ENCODE measurements at regions not wholly inside any gene's neighbourhood (a gene's known extent, or its start where the extent isn't known, plus 50 kb on each side); places are given as distances from the start of the nearest gene placed in this dataset.
"Not testable (repeated sequence)": the region's sequence is repeated elsewhere in the genome, so short reads cannot be mapped to it uniquely, and the experiment has no call there.

- no peak for DNase-seq (ENCODE audit: low read depth in 4 of 4, low spot score in 3 of 4)
Measured at GRCh38 chr7:148472406-148472805, 118.2 kb upstream of the C7orf33 start.

- no peak for DNase-seq (ENCODE audit: low read depth in 4 of 4, low spot score in 3 of 4)
Measured at GRCh38 chr7:148473703-148474480, 116.7 kb upstream of the C7orf33 start.

- DNase-seq (ENCODE audit: low read depth in 4 of 4, low spot score in 3 of 4), result no peak
Measured at GRCh38 chr7:148474481-148475025, 116.0 kb upstream of the C7orf33 start.

DNA sequence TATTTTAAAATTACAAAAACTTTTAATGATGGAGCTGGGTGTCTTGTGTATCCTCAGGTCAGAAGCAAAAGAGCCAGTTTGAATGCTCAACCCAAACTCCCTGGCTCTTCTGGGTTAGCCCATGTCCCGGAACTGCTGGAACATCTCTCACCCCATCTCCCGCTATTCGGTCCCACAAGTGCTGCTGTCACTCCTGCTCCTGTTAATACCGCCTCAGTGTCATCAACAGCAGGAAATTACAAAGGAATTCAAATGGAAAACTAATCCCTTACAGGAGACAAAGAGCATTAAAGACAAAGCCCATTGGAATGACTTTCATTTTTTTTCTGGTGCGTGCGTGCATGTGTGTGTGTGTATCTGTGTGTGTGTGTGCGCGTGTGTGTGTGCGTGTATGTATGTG, 112.0 kb upstream of the C7orf33 start:
- no peak for DNase-seq (ENCODE audit: low read depth in 4 of 4, low spot score in 3 of 4)

GRCh38 chr7:148480479-148481146, 110.0 kb upstream of the C7orf33 start:
- DNase-seq (ENCODE audit: low read depth in 4 of 4, low spot score in 3 of 4), result no peak

- no peak for DNase-seq (ENCODE audit: low read depth in 4 of 4, low spot score in 3 of 4)
Measured at GRCh38 chr7:148481147-148481526, 109.4 kb upstream of the C7orf33 start.

GRCh38 chr7:148481971-148482626, 108.5 kb upstream of the C7orf33 start:
- DNase-seq (ENCODE audit: low read depth in 4 of 4, low spot score in 3 of 4), result no peak

DNA sequence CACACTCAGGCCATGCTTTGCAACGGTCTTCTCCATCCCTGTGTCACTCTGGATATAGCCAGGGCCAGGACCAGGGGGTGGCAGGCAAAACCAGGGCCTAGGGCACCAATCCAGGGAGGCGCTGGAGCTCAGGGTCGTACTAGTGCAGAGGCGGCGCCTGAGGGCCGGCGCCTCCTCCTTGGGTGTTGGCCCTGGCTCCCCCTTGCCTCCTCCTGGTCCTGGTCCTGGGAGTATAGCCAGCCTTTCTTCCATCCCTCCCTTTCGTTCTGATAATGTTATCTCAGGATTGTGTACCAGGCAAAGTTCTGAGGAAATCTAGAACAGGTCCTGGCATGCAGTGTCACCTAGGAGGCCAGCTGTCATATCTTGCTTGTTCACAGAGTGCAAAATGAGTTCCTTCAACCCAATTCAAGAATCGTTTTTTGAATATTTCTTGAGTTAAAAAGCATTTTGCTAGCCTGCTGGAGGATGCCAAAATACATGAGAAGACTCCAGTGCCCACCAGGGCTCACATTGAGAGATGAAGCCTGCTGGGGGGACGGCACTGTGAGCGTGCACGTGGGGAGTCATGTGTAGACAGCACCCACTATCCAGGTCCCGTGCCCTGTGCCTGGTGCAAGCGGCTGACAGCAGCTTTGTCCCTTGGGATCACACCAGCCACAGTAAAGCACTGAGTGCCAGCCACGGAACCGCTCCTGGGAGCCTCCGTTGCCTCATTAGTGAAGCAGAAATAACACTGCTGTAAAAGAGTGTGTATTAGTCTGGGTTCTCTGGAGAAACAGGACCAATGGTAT, 106.9 kb upstream of the C7orf33 start:
- no peak for DNase-seq (ENCODE audit: low read depth in 4 of 4, low spot score in 3 of 4)

GRCh38 chr7:148484486-148484885, 106.1 kb upstream of the C7orf33 start:
- DNase-seq (ENCODE audit: low read depth in 4 of 4, low spot score in 3 of 4), result no peak

GRCh38 chr7:148485618-148486017, 104.9 kb upstream of the C7orf33 start:
- DNase-seq (ENCODE audit: low read depth in 4 of 4, low spot score in 3 of 4), result peak in 1 of 4 donors; percentile 19

- DNase-seq (ENCODE audit: low read depth in 4 of 4, low spot score in 3 of 4), result no peak
Measured at GRCh38 chr7:148486937-148487336, 103.6 kb upstream of the C7orf33 start.

DNA sequence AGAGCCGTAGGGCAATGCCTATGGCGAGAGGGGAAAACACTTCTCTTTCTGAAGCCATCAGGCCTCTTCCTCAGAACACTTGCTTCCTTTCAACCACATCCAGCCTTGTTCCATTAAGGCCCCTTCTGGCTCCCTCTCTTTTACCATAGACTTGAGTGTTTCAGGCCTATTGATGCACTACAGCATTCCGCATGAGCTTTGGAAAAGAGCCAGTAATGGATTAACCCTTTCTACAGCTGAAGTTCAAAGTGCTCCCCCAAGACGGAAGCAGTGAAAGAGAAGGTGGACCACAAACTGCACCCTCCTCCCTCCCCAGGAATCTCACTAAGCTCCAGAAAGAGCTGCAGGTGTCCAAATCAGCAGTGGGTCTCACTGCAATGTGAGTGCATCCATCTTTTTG, 102.7 kb upstream of the C7orf33 start:
- no peak for DNase-seq (ENCODE audit: low read depth in 4 of 4, low spot score in 3 of 4)

- no peak for DNase-seq (ENCODE audit: low read depth in 4 of 4, low spot score in 3 of 4)
Measured at GRCh38 chr7:148489678-148490077, 100.9 kb upstream of the C7orf33 start.

- DNase-seq (ENCODE audit: low read depth in 4 of 4, low spot score in 3 of 4), result no peak
Measured at GRCh38 chr7:148492157-148492860, 98.3 kb upstream of the C7orf33 start.

DNA sequence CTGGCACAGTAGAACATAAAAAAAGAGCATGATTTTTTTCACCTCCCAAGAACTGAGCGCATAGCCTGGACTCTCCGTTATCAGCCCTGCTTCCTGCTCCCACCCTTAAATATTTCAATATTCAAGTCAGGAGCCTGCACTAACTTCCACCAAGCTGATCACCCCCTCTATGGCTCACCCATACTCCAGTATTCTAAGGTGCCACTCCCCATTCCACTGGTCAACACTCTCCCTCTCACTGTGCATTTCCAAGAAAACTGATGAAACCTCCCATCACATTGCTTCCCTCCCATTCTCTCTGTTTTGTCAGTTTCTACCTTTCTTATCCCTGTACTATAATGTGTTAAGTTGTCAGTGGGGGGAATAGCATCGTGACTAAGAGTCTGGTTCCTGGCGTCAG, 95.0 kb upstream of the C7orf33 start:
- no peak for DNase-seq (ENCODE audit: low read depth in 4 of 4, low spot score in 3 of 4)

GRCh38 chr7:148500978-148501377, 89.6 kb upstream of the C7orf33 start:
- DNase-seq (ENCODE audit: low read depth in 4 of 4, low spot score in 3 of 4), result no peak

DNA sequence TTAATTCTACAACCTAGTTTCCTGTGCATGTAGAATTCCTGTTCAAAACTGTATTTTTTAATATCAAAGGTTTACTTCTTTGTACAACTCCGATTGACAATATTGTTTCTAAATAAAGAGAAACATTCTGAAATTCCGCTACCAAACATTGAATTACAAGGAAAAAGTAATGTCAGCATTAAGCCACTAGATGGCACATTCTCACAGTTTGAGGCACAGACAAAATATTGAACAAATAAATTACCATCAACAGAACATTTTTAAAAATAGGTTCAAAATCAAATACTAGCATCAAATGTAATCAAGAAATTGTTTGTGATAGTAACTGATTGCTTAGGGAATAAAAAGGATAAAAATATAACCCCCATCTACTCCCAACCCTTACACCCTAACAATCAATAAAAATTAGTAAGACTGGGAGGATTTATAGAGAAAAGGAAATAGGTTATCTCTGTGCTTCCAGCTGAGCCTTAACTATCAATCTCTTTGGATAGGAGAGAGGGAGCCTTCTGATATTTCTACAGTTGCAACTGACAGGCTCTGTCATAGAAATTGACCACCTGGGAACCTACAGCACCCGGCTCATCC, 86.6 kb upstream of the C7orf33 start:
- no peak for DNase-seq (ENCODE audit: low read depth in 4 of 4, low spot score in 3 of 4)

- DNase-seq (ENCODE audit: low read depth in 4 of 4, low spot score in 3 of 4), result no peak
Measured at GRCh38 chr7:148505645-148506375, 84.8 kb upstream of the C7orf33 start.

GRCh38 chr7:148507064-148507573, 83.4 kb upstream of the C7orf33 start:
- DNase-seq (ENCODE audit: low read depth in 4 of 4, low spot score in 3 of 4), result not testable (repeated sequence)
